ENCODE measurements at regions not wholly inside any gene's neighbourhood (a gene's known extent, or its start where the extent isn't known, plus 50 kb on each side); places are given as distances from the start of the nearest gene placed in this dataset.
"Not testable (repeated sequence)": the region's sequence is repeated elsewhere in the genome, so short reads cannot be mapped to it uniquely, and the experiment has no call there.

- no peak for DNase-seq (ENCODE audit: low spot score)
- intact Hi-C loops (cut with DNase I): no loop called here
Observed at GRCh38 chr5:25416960-25417359, 772.2 kb upstream of the CDH10 start.

GRCh38 chr5:25415970-25416369, 771.2 kb upstream of the CDH10 start:
- DNase-seq (ENCODE audit: low spot score): no peak
- intact Hi-C loops (cut with DNase I): no loop called here

GRCh38 chr5:25414742-25415141, 770.0 kb upstream of the CDH10 start:
- intact Hi-C loops (cut with DNase I): no loop called here
- DNase-seq (ENCODE audit: low spot score): no peak

GRCh38 chr5:25412116-25412661, 767.4 kb upstream of the CDH10 start:
- no peak for DNase-seq (ENCODE audit: low spot score)
- intact Hi-C loops (cut with DNase I): no loop called here

- intact Hi-C loops (cut with DNase I); DNase-seq (ENCODE audit: low spot score): not testable (repeated sequence)
Observed at GRCh38 chr5:25407365-25407764, 762.6 kb upstream of the CDH10 start.

GRCh38 chr5:25405850-25406249, 761.1 kb upstream of the CDH10 start:
- no peak for DNase-seq (ENCODE audit: low spot score)
- intact Hi-C loops (cut with DNase I): no loop called here

GRCh38 chr5:25399878-25400480, 755.2 kb upstream of the CDH10 start:
- DNase-seq (ENCODE audit: low spot score): no peak
- intact Hi-C loops (cut with DNase I): no loop called here

- intact Hi-C loops (cut with DNase I): no loop called here
- DNase-seq (ENCODE audit: low spot score): no peak
Observed at GRCh38 chr5:25393957-25394356, 749.2 kb upstream of the CDH10 start.

GRCh38 chr5:25393256-25393655, 748.5 kb upstream of the CDH10 start:
- DNase-seq (ENCODE audit: low spot score): no peak
- intact Hi-C loops (cut with DNase I): no loop called here

- DNase-seq (ENCODE audit: low spot score): no peak
- intact Hi-C loops (cut with DNase I): no loop called here
Observed at GRCh38 chr5:25387953-25388352, 743.2 kb upstream of the CDH10 start.

GRCh38 chr5:25362799-25363198, 718.0 kb upstream of the CDH10 start:
- intact Hi-C loops (cut with DNase I): no loop called here
- peak; percentile 40 for DNase-seq (ENCODE audit: low spot score)

- intact Hi-C loops (cut with DNase I): no loop called here
Observed at GRCh38 chr5:25358919-25359318, 714.1 kb upstream of the CDH10 start.

GRCh38 chr5:25357605-25358004, 712.8 kb upstream of the CDH10 start:
- intact Hi-C loops (cut with DNase I): no loop called here

More at GRCh38 chr5:25358919-25359318, 714.1 kb upstream of the CDH10 start:
- DNase-seq (ENCODE audit: low spot score): peak; percentile 28

GRCh38 chr5:25349746-25350145, 705.0 kb upstream of the CDH10 start:
- DNase-seq (ENCODE audit: low spot score): no peak
- intact Hi-C loops (cut with DNase I): no loop called here

More at GRCh38 chr5:25357605-25358004, 712.8 kb upstream of the CDH10 start:
- DNase-seq (ENCODE audit: low spot score): peak; percentile 44

GRCh38 chr5:25345240-25345771, 700.5 kb upstream of the CDH10 start:
- DNase-seq (ENCODE audit: low spot score): no peak
- intact Hi-C loops (cut with DNase I): no loop called here

GRCh38 chr5:25339541-25339940, 694.8 kb upstream of the CDH10 start:
- intact Hi-C loops (cut with DNase I): no loop called here
- DNase-seq (ENCODE audit: low spot score): no peak

- intact Hi-C loops (cut with DNase I): no loop called here
- DNase-seq (ENCODE audit: low spot score): no peak
Observed at GRCh38 chr5:25334350-25334749, 689.6 kb upstream of the CDH10 start.

- no peak for DNase-seq (ENCODE audit: low spot score)
- intact Hi-C loops (cut with DNase I): no loop called here
Observed at GRCh38 chr5:25330721-25331120, 685.9 kb upstream of the CDH10 start.

- DNase-seq (ENCODE audit: low spot score): no peak
- intact Hi-C loops (cut with DNase I): no loop called here
Observed at GRCh38 chr5:25327172-25327571, 682.4 kb upstream of the CDH10 start.

- no peak for DNase-seq (ENCODE audit: low spot score)
- intact Hi-C loops (cut with DNase I): no loop called here
Observed at GRCh38 chr5:25301836-25302235, 657.1 kb upstream of the CDH10 start.

- no peak for DNase-seq (ENCODE audit: low spot score)
- intact Hi-C loops (cut with DNase I): no loop called here
Observed at GRCh38 chr5:25295067-25295466, 650.3 kb upstream of the CDH10 start.
